ENCODE measurements at regions not wholly inside any gene's neighbourhood (a gene's known extent, or its start where the extent isn't known, plus 50 kb on each side); places are given as distances from the start of the nearest gene placed in this dataset.

DNA sequence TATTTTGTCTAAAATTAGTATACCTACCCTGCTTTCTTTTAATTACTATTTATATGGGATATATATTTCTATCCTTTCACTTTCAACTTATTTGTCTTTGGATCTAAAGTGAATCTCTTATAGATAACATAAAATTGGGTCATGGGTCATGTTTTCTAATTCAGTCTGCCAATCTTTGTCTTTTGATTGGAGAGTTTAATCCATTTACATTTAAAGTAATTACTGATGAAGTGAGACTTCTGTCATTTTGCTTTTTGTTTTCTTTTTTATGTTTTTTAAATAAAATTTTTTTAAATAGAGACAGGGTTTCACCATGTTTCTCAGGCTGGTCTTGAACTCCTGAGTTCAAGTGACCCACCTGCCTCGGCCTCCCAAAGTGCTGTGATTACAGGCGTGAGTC is 50.5 kb upstream of the PRDM1 start:
- Histone ChIP-seq H3K4me3 (ENCODE audit: low read depth, low read length) (no peak overlapping the region), H3K27me3 (ENCODE audit: control insufficient read depth, insufficient read depth, low read length) (no peaks in the 10 kb centered on the region), H3K36me3 (ENCODE audit: control insufficient read depth, insufficient read depth, low read length) (no peaks in the 10 kb centered on the region)
- TF ChIP-seq, protein P1, sequence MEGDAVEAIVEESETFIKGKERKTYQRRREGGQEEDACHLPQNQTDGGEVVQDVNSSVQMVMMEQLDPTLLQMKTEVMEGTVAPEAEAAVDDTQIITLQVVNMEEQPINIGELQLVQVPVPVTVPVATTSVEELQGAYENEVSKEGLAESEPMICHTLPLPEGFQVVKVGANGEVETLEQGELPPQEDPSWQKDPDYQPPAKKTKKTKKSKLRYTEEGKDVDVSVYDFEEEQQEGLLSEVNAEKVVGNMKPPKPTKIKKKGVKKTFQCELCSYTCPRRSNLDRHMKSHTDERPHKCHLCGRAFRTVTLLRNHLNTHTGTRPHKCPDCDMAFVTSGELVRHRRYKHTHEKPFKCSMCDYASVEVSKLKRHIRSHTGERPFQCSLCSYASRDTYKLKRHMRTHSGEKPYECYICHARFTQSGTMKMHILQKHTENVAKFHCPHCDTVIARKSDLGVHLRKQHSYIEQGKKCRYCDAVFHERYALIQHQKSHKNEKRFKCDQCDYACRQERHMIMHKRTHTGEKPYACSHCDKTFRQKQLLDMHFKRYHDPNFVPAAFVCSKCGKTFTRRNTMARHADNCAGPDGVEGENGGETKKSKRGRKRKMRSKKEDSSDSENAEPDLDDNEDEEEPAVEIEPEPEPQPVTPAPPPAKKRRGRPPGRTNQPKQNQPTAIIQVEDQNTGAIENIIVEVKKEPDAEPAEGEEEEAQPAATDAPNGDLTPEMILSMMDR (IDR thresholded peaks at IDR 0.05; ENCODE audit: insufficient read depth, low read length, poor library complexity, severe bottlenecking): no peak
- DNase-seq (ENCODE audit: low read depth): no peak

DNA sequence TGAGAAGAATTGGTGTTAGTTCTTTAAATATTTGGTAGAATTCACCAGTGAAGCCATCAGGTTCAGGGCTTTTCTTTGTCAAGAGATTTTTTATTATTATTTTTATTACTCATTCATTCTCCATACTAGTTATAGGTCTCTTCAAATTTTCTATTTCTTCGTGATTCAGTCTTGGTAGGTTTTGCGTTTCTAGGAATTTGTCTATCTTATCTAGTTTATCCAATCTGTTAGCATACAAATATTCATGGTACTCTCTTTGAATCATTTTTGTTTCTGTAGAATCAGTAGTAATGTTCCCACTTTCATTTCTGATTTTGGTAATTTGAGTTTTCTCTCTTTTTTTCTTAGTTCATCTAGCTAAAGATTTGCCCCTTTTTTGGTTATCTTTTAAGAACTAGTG is 52.3 kb upstream of the PRDM1 start:
- no peaks in the 10 kb centered on the region for H3K27me3 ChIP-seq (ENCODE audit: control insufficient read depth, insufficient read depth, low read length)

GRCh38 chr6:106027758-106028157 is 58.4 kb upstream of the PRDM1 start:
- DNase-seq (ENCODE audit: low read depth): no peak
- TF ChIP-seq, protein P1 (IDR thresholded peaks at IDR 0.05; ENCODE audit: insufficient read depth, low read length, poor library complexity, severe bottlenecking): no peak
- Histone ChIP-seq H3K36me3 (ENCODE audit: control insufficient read depth, insufficient read depth, low read length) (no peaks in the 10 kb centered on the region), H3K27me3 (ENCODE audit: control insufficient read depth, insufficient read depth, low read length) (no peaks in the 10 kb centered on the region), H3K4me3 (ENCODE audit: low read depth, low read length) (no peak overlapping the region)

More for the DNA sequence above, 52.3 kb upstream of the PRDM1 start:
- TF ChIP-seq, protein P1 (IDR thresholded peaks at IDR 0.05; ENCODE audit: insufficient read depth, low read length, poor library complexity, severe bottlenecking): no peak
- no peak for DNase-seq (ENCODE audit: low read depth)
- Histone ChIP-seq H3K4me3 (ENCODE audit: low read depth, low read length) (no peak overlapping the region), H3K36me3 (ENCODE audit: control insufficient read depth, insufficient read depth, low read length) (no peaks in the 10 kb centered on the region)

- TF ChIP-seq, protein P1 (IDR thresholded peaks at IDR 0.05; ENCODE audit: insufficient read depth, low read length, poor library complexity, severe bottlenecking): no peak
- Histone ChIP-seq H3K27me3 (ENCODE audit: control insufficient read depth, insufficient read depth, low read length) (no peaks in the 10 kb centered on the region), H3K4me3 (ENCODE audit: low read depth, low read length) (no peak overlapping the region), H3K36me3 (ENCODE audit: control insufficient read depth, insufficient read depth, low read length) (no peaks in the 10 kb centered on the region)
- DNase-seq (ENCODE audit: low read depth): no peak
These were observed 59.1 kb upstream of the PRDM1 start for GRCh38 chr6:106026748-106027715.

- DNase-seq (ENCODE audit: low read depth): no peak
These were observed 60.5 kb upstream of the PRDM1 start for GRCh38 chr6:106025655-106026054.

More at GRCh38 chr6:106025655-106026054, 60.5 kb upstream of the PRDM1 start:
- Histone ChIP-seq H3K36me3 (ENCODE audit: control insufficient read depth, insufficient read depth, low read length) (no peaks in the 10 kb centered on the region), H3K4me3 (ENCODE audit: low read depth, low read length) (no peak overlapping the region), H3K27me3 (ENCODE audit: control insufficient read depth, insufficient read depth, low read length) (no peaks in the 10 kb centered on the region)
- TF ChIP-seq, protein P1 (IDR thresholded peaks at IDR 0.05; ENCODE audit: insufficient read depth, low read length, poor library complexity, severe bottlenecking): no peak
